GM18507 (cell line): ENCODE measurements at regions not wholly inside any gene's neighbourhood (a gene's known extent, or its start where the extent isn't known, plus 50 kb on each side); places are given as distances from the start of the nearest gene placed in this dataset.
"Not testable (repeated sequence)": the region's sequence is repeated elsewhere in the genome, so short reads cannot be mapped to it uniquely, and the experiment has no call there.

Experiments
- DNase-seq: peaks from one replicate; pipeline ENCODE4 v3.0.0; 2011; ENCODE audit warnings: low read depth; ENCODE audit not compliant: insufficient read length; ENCODE audit errors: extremely low spot score
- FAIRE-seq: peaks from 2 replicates; lab custom pipeline; 2011; peaks lifted over from hg19 to GRCh38; lab: Jason Lieb, UNC

DNA sequence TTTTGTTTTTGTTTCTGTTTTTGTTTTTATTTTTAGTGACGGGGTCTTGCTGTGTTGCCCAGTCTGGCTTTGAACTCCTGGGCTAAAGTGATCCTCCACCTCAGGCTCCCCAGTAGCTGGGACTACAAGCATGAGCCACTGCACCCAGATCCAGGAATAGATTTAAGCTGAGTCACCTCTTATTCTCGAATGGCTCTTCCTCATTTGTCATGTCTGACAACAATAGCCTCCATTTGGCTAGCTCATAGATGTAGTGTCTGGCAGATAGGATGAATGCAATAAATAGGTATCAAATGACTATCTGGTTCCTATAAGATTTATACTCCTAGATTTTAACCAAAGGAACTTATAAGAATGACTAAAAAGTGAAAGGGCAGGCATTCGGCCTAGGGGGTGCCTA, 172.9 kb downstream of the TMEM26 start:
- no peak for FAIRE-seq
- DNase-seq, result no peak

- no peak for DNase-seq
- FAIRE-seq, result peak; percentile 52
Measured at GRCh38 chr10:61279400-61279799, 173.8 kb downstream of the TMEM26 start.

DNA sequence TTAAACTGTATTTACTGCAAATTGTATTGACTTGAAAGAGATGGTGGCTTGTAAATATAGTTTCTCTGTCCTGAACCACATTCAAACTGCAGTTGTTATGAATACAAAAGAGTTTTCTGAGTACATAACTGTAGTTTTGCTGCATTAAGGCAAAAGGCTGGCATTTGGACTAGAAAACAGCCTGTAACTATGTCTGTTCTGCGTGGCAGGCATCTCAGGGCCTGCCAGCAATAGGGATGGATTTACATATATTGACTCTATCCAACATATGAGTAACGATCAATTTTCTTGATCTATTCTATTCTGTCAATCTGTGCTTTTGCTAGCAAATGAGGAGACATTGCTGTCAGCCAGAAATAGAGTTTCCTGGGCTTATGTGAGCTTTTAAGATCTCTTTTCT, 174.6 kb downstream of the TMEM26 start:
- no peak for FAIRE-seq
- DNase-seq, result no peak

GRCh38 chr10:61272781-61273180, 180.4 kb downstream of the TMEM26 start:
- FAIRE-seq (no peak), DNase-seq (no peak)

DNA sequence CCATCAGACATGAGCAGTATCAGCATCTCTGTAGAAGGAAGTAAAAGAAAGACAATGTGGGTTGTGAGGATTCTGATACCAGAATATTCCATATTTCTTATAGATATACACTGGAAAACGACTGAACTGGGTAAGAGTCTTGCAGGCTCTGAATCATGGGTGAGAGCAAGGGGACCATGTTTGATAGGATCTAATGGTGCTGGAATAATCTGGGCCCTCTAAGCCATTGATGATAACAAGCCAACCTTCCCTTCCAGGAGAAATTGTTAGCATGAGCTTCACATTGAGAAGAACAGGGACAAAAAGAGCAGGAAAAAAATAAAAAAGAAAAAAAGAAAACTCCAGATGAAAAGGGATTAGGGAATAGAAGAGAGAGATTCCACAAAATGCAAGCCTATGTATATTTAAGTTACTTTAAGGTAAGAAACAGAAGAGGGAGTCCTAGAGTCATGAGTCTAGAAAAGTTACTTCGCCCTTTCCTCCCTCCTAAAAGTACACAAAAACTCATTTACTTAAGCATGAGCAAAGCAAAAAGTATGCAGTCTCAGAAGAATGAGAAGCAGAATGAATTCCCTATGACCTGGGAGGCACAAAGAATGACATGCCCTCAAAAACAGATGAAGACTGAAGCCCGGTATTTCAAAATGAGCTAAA, 181.9 kb downstream of the TMEM26 start:
- FAIRE-seq, result peak; percentile 24

DNA sequence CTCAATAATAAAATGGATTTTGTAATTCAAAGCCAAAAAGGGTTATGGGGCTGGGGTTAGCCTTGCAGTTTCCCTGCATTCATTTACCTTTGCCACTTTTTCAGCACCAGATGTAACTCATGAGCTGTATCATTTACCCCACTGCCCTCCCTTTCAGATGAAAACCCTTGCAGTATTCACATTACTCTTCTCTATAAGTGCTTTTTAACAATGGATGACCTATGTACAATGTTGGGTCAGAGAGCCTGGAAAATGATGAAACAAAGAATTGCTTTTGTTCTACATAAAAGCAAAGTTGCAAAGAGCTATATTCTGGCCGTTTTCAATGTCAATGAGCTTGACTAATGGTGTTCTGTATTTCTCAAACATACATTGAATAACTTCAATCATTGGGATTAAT, 189.7 kb downstream of the TMEM26 start:
- FAIRE-seq (no peak), DNase-seq (no peak)

More for the DNA sequence above, 181.9 kb downstream of the TMEM26 start:
- no peak for DNase-seq

DNA sequence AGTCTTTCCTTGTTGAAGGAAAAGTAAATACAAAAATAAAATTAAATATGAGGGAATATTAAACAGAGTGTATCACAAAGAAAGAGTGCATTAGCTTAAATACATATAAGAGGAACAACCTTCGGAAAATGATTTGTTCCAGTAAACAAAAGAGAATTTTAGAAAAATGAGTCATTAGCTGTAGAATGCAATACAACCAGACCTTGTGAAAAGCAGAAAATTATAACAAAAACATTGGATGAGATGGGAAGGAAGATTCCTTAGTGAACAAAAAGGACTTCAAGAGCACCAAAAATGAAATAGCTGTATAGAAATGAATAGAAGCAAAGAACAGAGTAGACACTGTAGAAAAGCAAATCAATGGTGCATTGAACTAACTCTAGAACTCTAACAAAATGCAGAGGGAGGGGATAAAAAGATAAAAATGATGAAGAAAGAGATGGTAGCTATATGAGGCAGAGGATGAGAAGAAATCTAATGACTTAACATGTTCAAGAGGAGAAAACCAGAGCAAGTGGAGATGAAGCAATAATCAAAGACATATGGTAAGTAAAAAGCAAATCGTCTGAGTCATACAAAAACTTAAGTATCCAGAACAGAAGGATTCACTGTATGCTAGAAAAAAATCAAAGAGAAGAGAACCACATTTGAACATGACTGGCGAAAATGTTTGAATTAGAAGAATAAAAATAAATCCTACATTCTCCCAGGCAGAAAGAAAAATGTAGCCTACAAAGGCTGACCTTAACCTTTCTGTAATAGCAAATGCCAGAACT, 190.5 kb downstream of the TMEM26 start:
- FAIRE-seq (no peak), DNase-seq (no peak)

DNA sequence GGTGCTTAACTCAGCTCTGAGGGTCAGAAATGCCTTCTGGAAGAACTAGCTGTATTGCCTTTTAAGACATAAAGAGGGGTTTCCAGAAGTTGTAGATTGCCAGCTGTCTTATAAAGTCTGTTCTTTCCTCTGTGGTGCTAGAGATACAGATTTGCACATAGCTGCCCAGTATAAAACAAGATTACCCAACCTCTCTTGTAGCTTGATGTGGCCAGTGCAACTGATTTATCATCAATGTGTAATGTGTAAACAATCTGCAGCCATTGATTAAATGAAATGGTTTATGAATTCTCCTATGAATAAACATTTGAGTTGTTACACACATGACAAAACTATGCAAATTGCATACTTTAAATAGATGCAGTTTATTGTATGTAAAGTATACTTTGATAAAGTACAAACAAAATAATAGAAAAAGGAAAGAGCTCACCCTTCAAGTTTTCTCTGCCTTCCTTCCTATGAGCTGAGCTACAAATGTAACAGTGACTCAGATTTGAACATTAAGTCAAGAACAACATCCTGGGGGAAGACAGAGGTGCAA, 195.2 kb downstream of the TMEM26 start:
- DNase-seq, result no peak
- no peak for FAIRE-seq

DNA sequence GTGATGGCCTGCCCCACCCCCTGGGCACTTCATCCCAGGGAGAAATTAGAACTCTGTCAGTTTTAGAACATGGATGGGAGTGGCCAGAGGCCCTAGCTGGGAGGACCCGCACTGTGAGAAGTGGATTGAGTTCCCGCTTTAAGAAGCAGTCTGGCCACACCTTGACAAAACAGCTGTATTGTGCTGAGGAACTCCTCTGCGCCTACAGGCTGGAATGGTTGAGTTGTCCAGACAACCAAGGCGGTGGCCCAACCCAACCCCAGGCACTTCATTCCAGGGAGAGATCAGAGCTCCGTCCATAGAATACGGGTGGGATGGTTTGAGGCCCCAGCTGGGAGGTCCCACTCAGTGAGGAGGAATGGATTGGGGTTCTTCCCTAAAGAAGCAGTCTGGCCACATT, 196.0 kb downstream of the TMEM26 start:
- DNase-seq (no peak), FAIRE-seq (no peak)

DNA sequence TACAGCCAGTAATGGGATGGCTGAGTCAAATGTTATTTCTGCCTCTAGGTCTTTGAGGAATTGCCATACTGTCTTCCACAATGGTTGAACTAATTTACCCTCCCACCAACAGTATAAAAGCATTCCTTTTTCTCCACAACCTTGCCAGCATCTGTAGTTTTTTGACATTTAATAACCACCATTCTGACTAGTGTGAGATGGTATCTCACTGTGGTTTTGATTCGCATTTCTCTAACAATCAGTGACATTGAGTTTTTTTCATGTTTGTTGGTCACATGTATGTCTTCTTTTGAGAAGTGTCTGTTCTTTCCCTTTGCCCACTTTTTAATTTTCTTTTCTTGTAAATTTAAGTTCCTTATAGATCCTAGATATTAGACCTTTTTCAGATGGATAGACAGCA, 200.9 kb downstream of the TMEM26 start:
- FAIRE-seq, DNase-seq: not testable (repeated sequence)

GRCh38 chr10:61251089-61251488, 202.1 kb downstream of the TMEM26 start:
- DNase-seq (no peak), FAIRE-seq (no peak)

GRCh38 chr10:61250131-61250530, 203.1 kb downstream of the TMEM26 start:
- FAIRE-seq (no peak), DNase-seq (no peak)

- DNase-seq, result no peak
- FAIRE-seq, result no peak
Measured at GRCh38 chr10:61248013-61248412, 205.2 kb downstream of the TMEM26 start.

- FAIRE-seq (no peak), DNase-seq (no peak)
Measured at GRCh38 chr10:61244261-61244775, 208.9 kb downstream of the TMEM26 start.

DNA sequence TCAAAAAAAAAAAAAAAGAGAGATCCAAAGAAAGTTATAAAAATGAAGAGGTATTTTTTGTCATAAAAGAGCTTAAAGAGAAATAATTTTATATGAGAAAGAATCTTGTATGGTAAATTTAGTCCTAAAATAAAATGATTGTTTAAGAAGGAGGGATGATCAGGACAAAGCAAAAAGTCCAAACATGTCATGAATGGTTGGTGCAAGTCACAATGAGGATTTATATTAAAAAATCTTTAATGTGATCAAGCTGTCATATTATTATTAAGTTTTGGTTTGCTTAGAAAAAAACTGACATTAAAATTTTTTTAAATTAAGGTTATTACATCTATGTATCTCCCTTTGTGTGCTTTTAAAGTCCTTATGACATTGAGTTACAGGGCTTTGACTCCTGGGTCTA, 220.4 kb downstream of the TMEM26 start:
- DNase-seq (no peak), FAIRE-seq (no peak)

GRCh38 chr10:61225939-61226338, 227.2 kb downstream of the TMEM26 start:
- DNase-seq (no peak), FAIRE-seq (no peak)

DNA sequence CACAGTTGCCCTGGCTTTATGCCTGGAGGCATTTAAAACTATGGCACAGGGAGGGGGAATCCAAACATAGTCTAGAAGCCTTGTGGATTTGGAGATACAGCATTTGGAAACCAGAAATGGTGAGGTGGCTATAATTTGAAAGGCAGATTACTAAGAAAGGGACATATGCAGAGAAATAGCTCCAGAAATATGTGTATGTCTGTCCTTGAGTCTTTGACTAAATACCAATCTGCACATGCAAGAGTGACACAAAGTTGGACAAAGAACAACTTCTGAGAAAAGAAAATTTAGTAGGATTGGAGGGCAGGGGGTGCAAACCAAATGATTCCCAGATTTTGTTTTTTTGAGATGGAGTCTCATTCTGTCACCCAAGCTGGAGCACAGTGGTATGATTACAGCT, 229.6 kb downstream of the TMEM26 start:
- FAIRE-seq, result no peak
- DNase-seq, result no peak

- DNase-seq, result no peak
- no peak for FAIRE-seq
Measured at GRCh38 chr10:61219696-61220095, 233.5 kb downstream of the TMEM26 start.

DNA sequence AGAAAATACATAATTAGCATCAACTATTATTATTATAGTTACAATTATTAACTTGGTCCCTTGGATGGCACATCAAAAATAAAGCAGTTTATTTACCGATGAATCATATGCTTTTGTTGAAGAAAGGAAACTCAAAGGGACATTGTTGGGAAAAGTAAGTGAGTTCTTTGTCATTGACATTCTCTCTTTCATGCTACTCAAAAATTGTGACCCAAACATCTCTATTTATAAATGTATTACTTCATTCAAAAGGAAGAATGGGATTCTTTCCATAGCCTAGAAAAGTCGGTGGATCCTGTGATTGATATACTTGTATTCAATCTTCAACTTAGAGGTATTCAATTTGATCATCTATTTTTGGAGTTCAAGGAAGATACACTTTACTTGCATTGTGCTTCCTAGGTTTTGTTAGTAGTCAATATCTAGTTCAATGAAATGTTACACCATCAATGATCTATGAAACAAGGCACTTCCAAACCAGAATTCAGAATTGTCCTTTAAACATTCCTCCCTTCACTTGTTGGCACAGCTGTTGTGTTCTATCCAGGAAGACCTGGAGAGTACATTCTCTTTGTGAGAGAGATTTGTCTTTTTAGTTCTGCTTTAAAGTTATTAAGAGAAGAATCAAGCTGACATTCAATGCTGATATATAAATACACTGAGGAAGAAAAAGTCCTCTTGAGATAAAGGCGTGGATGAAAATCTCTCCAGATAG, 235.2 kb downstream of the TMEM26 start:
- FAIRE-seq (no peak), DNase-seq (no peak)

GRCh38 chr10:61215246-61215645, 237.9 kb downstream of the TMEM26 start:
- DNase-seq (no peak), FAIRE-seq (no peak)
